ENCODE measurements at regions not wholly inside any gene's neighbourhood (a gene's known extent, or its start where the extent isn't known, plus 50 kb on each side); places are given as distances from the start of the nearest gene placed in this dataset.

DNA sequence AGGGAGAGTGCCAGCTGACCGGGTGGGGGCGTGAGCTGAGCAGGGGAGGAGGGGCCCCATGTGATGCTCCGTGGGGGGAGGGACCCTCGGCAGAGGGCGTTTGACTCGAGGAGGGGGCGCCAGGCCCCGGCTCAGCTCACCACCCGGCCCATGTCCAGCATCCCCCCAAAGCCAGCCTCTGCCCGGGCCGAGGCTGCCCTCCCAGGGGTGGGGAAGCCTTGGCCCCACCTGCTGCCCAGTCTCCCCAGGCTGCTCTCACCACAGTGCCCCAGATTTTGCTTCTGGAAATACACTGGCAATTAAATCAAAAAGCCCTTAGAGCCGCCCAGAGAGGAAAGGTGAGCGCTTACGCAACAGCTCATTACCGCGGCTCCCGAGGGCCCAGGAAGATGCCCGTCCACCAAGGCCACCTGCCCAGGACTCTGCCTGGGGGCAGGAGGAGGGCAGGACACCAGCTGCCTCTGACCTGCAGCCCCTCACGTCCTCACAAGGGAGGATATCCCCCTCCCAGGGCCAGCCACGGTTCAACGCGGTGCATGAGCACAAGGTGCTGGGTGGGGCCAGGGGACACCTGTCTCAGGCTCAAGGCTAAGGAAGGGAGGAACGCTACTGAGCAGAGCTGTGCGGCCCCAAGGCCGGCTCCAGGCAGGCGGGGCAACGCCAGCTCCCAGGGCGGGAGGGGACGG is 70.0 kb upstream of the INPP5A start:
- Histone ChIP-seq H3K27ac (no peak overlapping the region), H3K4me3 (no peak overlapping the region), H3K27me3 (no peaks in the 10 kb centered on the region), H3K36me3 (no peaks in the 10 kb centered on the region), H3K9me3 (no peaks in the 10 kb centered on the region), H3K4me1 (no peaks in the 10 kb centered on the region)
- WGBS (ENCODE audit: insufficient coverage, low coverage, low lambda C conversion rate, missing lambda C conversion rate), result 18% methylated on average over 6 of the region's 29 CpGs
- no peak for TF ChIP-seq POLR2A (IDR thresholded peaks at IDR 0.05)
- TF ChIP-seq, protein P1, sequence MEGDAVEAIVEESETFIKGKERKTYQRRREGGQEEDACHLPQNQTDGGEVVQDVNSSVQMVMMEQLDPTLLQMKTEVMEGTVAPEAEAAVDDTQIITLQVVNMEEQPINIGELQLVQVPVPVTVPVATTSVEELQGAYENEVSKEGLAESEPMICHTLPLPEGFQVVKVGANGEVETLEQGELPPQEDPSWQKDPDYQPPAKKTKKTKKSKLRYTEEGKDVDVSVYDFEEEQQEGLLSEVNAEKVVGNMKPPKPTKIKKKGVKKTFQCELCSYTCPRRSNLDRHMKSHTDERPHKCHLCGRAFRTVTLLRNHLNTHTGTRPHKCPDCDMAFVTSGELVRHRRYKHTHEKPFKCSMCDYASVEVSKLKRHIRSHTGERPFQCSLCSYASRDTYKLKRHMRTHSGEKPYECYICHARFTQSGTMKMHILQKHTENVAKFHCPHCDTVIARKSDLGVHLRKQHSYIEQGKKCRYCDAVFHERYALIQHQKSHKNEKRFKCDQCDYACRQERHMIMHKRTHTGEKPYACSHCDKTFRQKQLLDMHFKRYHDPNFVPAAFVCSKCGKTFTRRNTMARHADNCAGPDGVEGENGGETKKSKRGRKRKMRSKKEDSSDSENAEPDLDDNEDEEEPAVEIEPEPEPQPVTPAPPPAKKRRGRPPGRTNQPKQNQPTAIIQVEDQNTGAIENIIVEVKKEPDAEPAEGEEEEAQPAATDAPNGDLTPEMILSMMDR (IDR thresholded peaks at IDR 0.05), result no peak
- intact Hi-C loops (cut with DNase I), result loop anchor here in 1 of 2 donors (10.0 kb wide), 1 partner anchor 67 kb away; the partner anchor contains the start of gene INPP5A
- ATAC-seq (peak in 3 of 4 donors; percentile 23 to 37 (median 30)), DNase-seq (peak; percentile 16 to 44 (median 42))

DNA sequence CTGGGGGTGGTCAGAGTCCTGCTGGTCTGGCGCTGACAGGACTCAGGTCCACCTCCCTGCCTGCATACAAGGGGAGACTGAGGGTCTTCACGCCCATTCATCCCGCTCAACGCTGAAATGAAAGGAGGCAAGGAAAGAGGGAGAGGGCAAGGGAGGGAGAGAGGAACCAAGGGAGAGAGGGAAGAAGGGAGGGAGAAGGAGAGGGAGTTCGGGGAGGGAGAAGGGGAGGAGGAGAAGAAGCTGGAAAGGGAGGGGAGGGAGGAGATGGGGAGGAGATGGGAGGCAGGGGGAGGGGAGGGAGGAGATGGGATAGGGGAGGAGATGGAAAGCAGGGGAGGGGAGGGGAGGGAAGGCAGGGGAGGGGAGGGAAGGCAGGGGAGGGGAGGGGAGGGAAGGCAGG is 69.4 kb upstream of the INPP5A start:
- 52% methylated on average over 5 of the region's 5 CpGs for WGBS (ENCODE audit: insufficient coverage, low coverage, low lambda C conversion rate, missing lambda C conversion rate)
- Histone ChIP-seq H3K9me3 (no peaks in the 10 kb centered on the region), H3K4me3 (no peak overlapping the region), H3K27ac (no peak overlapping the region), H3K36me3 (no peaks in the 10 kb centered on the region), H3K27me3 (no peaks in the 10 kb centered on the region), H3K4me1 (no peaks in the 10 kb centered on the region)
- ATAC-seq (no peak), DNase-seq (no peak)
- no peak for TF ChIP-seq POLR2A (IDR thresholded peaks at IDR 0.05)
- TF ChIP-seq, protein P1 (IDR thresholded peaks at IDR 0.05), result no peak
- intact Hi-C loops (cut with DNase I), result loop anchor here in 1 of 2 donors (10.0 kb wide), 1 partner anchor 67 kb away; the partner anchor contains the start of gene INPP5A

DNA sequence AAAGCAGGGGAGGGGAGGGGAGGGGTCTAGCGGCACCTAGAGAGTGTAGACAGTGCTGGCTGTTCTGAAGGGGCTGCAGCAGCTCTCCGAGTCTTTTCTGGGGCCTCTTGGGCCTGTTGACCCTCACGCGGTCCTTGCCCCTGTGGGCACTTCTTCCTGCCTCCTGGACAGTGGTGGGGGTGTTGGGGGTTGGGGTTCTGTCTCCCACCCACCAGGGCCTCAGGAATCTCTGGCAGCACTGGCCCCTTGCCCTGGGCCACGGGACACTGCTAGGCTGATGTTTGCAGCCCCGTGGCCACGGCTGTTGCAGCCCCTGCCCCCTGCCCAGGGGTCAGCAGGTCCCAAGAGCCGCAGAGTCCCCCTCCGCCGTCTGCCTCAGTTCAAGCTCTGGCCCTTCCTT is 68.9 kb upstream of the INPP5A start:
- Histone ChIP-seq H3K27ac (no peak overlapping the region), H3K4me3 (no peak overlapping the region), H3K36me3 (no peaks in the 10 kb centered on the region), H3K9me3 (no peaks in the 10 kb centered on the region), H3K4me1 (no peaks in the 10 kb centered on the region), H3K27me3 (no peaks in the 10 kb centered on the region)
- intact Hi-C loops (cut with DNase I), result loop anchor here in 1 of 2 donors (10.0 kb wide), 1 partner anchor 66 kb away; the partner anchor contains the start of gene INPP5A
- DNase-seq (peak in 1 of 3 donors; percentile 27), ATAC-seq (no peak)
- WGBS (ENCODE audit: insufficient coverage, low coverage, low lambda C conversion rate, missing lambda C conversion rate), result 43% methylated on average over 1 of the region's 10 CpGs
- TF ChIP-seq POLR2A (IDR thresholded peaks at IDR 0.05), result no peak
- TF ChIP-seq, protein P1 (IDR thresholded peaks at IDR 0.05), result no peak

DNA sequence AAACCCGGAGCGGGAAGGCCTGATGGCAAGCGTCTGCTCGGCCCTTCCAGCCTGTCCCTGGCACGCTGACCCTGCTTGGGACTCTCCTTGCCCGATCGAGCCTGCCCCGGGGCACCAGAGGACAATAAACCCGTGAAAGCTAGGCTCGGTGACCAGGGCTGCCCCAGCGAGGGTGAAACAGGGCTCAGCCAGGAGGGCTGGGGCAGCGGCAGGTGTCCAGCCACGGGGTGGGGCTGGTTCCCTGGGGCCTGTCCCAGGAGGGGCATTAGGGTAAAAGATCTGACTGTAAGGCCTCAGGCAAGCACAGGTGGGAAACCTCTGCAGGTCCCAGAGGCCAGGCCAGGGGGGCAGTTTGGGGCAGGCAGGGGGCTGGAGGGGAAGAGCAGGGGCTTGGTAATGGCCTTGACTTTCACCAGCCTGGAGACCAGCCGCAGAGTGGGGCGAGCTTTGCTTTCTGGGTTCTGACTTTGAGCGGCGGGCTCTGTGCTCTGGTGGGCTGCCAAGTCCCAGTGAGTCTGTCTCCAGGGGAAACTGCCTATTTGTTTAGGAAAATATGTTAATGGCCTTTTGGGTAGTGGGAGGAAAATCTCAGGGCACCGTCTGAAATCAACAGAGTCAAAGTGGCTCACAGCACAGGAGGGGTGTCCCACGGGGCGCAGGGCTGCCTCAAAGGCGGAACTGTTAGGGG is 68.2 kb upstream of the INPP5A start:
- TF ChIP-seq, protein P1 (IDR thresholded peaks at IDR 0.05), result no peak
- no peak for TF ChIP-seq POLR2A (IDR thresholded peaks at IDR 0.05)
- Histone ChIP-seq H3K4me3 (no peak overlapping the region), H3K36me3 (no peaks in the 10 kb centered on the region), H3K27me3 (no peaks in the 10 kb centered on the region), H3K9me3 (no peaks in the 10 kb centered on the region), H3K27ac (no peak overlapping the region), H3K4me1 (no peaks in the 10 kb centered on the region)
- peak in 1 of 3 donors; percentile 35 for DNase-seq
- WGBS (ENCODE audit: insufficient coverage, low coverage, low lambda C conversion rate, missing lambda C conversion rate), result 71% methylated on average over 10 of the region's 21 CpGs
- intact Hi-C loops (cut with DNase I), result loop anchor here in 1 of 2 donors (10.0 kb wide), 1 partner anchor 65 kb away; the partner anchor contains the start of gene INPP5A
- peak in 1 of 4 donors; percentile 28 for ATAC-seq

Data from right lobe of liver (tissue), 6 donors.